CD4-positive, alpha-beta T cell (primary cell): ENCODE measurements at regions not wholly inside any gene's neighbourhood (a gene's known extent, or its start where the extent isn't known, plus 50 kb on each side); places are given as distances from the start of the nearest gene placed in this dataset.

Experiments used
- ATAC-seq: fragments of 200-7000 bp; cut with Tn5 transposase; one replicate; pipeline ENCODE4 v1.10.0; 2022; ENCODE audit warnings: mild to moderate bottlenecking; ENCODE audit not compliant: poor library complexity
- CTCF ChIA-PET: fragments of 350-600 bp; sonication (Branson Sonifier 250); formaldehyde crosslinking; loops from one replicate; lab custom pipeline; 2021; ENCODE audit warnings: antibody characterized with exemption, inconsistent platforms; lab: Charles Lee
- POLR2A ChIA-PET: fragments of 350-600 bp; sonication (Branson Sonifier 250); formaldehyde crosslinking; loops from one replicate; lab custom pipeline; 2021; ENCODE audit warnings: antibody characterized with exemption, inconsistent platforms; lab: Charles Lee
- DNase-seq, 14 experiments: peaks; one replicate each; pipeline ENCODE4 v3.0.0-alpha.2; 2013 to 2020; ENCODE audit warnings: mixed read lengths in 2 of 14
- H3K27ac ChIP-seq, 2 donors: one replicate each; pipeline versions ENCODE4 v1.5.1 to v1.7.0; 2013; ENCODE audit warnings: low read length in 2 of 2, low read depth in 1 of 2, mild to moderate bottlenecking in 1 of 2
- H3K27me3 ChIP-seq, 2 experiments: 1 replicate in 1 of 2; 2 replicates in 1 of 2; pipeline versions ENCODE4 v1.6.1 to v1.7.0; 2013; ENCODE audit warnings: low read length in 2 of 2, control low read depth in 1 of 2, mild to moderate bottlenecking in 1 of 2, moderate library complexity in 1 of 2; ENCODE audit not compliant: insufficient read depth in 2 of 2, control insufficient read depth in 1 of 2
- H3K36me3 ChIP-seq: one replicate; pipeline ENCODE4 v1.6.1; 2013; ENCODE audit warnings: low read length, control low read depth; ENCODE audit not compliant: insufficient read depth
- H3K4me1 ChIP-seq: one replicate; pipeline ENCODE4 v1.6.1; 2013; ENCODE audit warnings: low read length, control low read depth; ENCODE audit not compliant: insufficient read depth
- H3K4me3 ChIP-seq: one replicate; pipeline ENCODE4 v1.5.1; 2013; ENCODE audit warnings: mild to moderate bottlenecking, low read length, moderate library complexity
- H3K9me3 ChIP-seq, 2 experiments: 1 replicate in 1 of 2; 2 replicates in 1 of 2; pipeline versions ENCODE4 v1.6.1 to v1.7.0; 2013; ENCODE audit warnings: low read length in 2 of 2, mild to moderate bottlenecking in 2 of 2, control low read depth in 1 of 2, moderate library complexity in 1 of 2; ENCODE audit not compliant: control insufficient read depth in 1 of 2, insufficient read depth in 1 of 2
- H3K27ac Mint-ChIP-seq: one replicate; pipeline ENCODE4 v1.8.0; 2020; ENCODE audit warnings: mixed read lengths
- H3K27me3 Mint-ChIP-seq: one replicate; pipeline ENCODE4 v1.8.0; 2021; ENCODE audit warnings: mixed read lengths
- H3K36me3 Mint-ChIP-seq: one replicate; pipeline ENCODE4 v1.8.0; 2021; ENCODE audit warnings: low read depth, mixed read lengths
- H3K4me1 Mint-ChIP-seq: one replicate; pipeline ENCODE4 v1.8.0; 2021; ENCODE audit warnings: low read depth, mixed read lengths
- H3K4me3 Mint-ChIP-seq: one replicate; pipeline ENCODE4 v1.8.0; 2020; ENCODE audit warnings: mild to moderate bottlenecking, mixed read lengths
- H3K9me3 Mint-ChIP-seq: one replicate; pipeline ENCODE4 v1.8.0; 2020; ENCODE audit warnings: mixed read lengths
- intact Hi-C, 2 experiments: fragments of 100-400 bp; cut with DNase I in 1 of 2; cut with micrococcal nuclease in 1 of 2; formaldehyde crosslinking; loops; one replicate each; pipeline versions ENCODE4 v1.15.1 to v1.9.0; 2023 to 2025; cut with DNase I, micrococcal nuclease
- TF ChIP-seq, protein P1 (sequence below): fragments of 200-600 bp; IDR thresholded peaks from one replicate; pipeline ENCODE4 v1.8.0; 2022; ENCODE audit warnings: antibody characterized with exemption, mild to moderate bottlenecking

DNA sequence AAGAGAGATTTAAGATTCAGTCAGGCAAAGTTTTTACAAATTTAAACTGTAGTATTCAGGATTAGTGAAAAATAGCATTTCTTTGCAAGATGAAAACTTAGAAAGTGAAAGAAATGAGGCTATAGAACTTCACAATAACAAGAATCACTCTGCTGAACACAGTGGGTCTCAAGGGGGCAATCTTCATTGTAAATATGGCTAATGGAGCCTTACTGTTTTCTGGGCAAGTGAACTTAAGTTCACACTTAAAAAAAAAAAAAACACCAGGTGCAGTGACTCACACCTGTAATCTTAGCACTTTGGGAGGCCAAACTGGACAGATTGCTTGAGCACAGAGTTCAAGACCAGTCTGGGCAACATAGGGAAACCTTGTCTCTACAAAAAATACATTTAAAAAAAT lies 175.9 kb upstream of the SNX2 start:
- DNase-seq (no peak), ATAC-seq (no peak)
- TF ChIP-seq, protein P1, sequence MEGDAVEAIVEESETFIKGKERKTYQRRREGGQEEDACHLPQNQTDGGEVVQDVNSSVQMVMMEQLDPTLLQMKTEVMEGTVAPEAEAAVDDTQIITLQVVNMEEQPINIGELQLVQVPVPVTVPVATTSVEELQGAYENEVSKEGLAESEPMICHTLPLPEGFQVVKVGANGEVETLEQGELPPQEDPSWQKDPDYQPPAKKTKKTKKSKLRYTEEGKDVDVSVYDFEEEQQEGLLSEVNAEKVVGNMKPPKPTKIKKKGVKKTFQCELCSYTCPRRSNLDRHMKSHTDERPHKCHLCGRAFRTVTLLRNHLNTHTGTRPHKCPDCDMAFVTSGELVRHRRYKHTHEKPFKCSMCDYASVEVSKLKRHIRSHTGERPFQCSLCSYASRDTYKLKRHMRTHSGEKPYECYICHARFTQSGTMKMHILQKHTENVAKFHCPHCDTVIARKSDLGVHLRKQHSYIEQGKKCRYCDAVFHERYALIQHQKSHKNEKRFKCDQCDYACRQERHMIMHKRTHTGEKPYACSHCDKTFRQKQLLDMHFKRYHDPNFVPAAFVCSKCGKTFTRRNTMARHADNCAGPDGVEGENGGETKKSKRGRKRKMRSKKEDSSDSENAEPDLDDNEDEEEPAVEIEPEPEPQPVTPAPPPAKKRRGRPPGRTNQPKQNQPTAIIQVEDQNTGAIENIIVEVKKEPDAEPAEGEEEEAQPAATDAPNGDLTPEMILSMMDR = no peak
- no peaks in the 10 kb centered on the region for H3K4me1 Mint-ChIP-seq
- peaks cover 5% of the 10 kb centered on the region for H3K9me3 Mint-ChIP-seq
- POLR2A ChIA-PET = no interaction called here
- H3K9me3 ChIP-seq = peaks cover 0 to 6% of the 10 kb centered on the region in 2 experiments
- H3K27ac ChIP-seq = no peak overlapping the region
- H3K36me3 Mint-ChIP-seq = no peaks in the 10 kb centered on the region
- H3K27ac Mint-ChIP-seq = no peak overlapping the region
- H3K27me3 Mint-ChIP-seq = no peaks in the 10 kb centered on the region
- H3K4me3 ChIP-seq = no peak overlapping the region
- H3K36me3 ChIP-seq = no peaks in the 10 kb centered on the region
- no peaks in the 10 kb centered on the region for H3K4me1 ChIP-seq
- H3K27me3 ChIP-seq = no peaks in the 10 kb centered on the region
- CTCF ChIA-PET = no interaction called here
- no peak overlapping the region for H3K4me3 Mint-ChIP-seq
- intact Hi-C loops = no loop called here

DNA sequence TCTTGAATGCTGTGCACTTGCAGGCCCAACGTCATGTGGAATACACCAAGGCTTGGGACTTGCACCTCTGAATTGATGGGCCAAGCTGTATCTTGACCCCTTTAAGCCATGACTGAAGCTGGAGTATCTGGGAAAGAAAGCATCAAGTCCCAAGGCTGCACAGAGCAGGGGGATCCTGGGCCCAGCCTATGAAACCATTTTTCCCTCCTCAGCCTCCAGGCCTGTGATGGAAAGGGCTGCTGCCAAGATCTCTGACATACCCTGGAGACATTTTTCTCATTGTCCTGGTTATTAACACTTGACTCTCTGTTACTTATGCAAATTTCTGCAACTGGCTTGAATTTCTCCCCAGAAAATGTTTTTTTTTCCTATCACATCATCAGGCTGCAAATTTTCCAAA lies 174.0 kb upstream of the SNX2 start:
- TF ChIP-seq, protein P1 = no peak
- CTCF ChIA-PET = no interaction called here
- ATAC-seq (no peak), DNase-seq (no peak)
- Mint-ChIP-seq H3K4me3 (no peak overlapping the region), H3K27ac (no peak overlapping the region), H3K4me1 (no peaks in the 10 kb centered on the region), H3K27me3 (no peaks in the 10 kb centered on the region), H3K9me3 (peaks cover 5% of the 10 kb centered on the region), H3K36me3 (no peaks in the 10 kb centered on the region)
- no peak overlapping the region for H3K27ac ChIP-seq
- peaks cover 0 to 6% of the 10 kb centered on the region in 2 experiments for H3K9me3 ChIP-seq
- H3K4me3 ChIP-seq = no peak overlapping the region
- intact Hi-C loops = no loop called here
- no peaks in the 10 kb centered on the region for H3K4me1 ChIP-seq
- H3K27me3 ChIP-seq = no peaks in the 10 kb centered on the region
- POLR2A ChIA-PET = no interaction called here
- H3K36me3 ChIP-seq = no peaks in the 10 kb centered on the region

DNA sequence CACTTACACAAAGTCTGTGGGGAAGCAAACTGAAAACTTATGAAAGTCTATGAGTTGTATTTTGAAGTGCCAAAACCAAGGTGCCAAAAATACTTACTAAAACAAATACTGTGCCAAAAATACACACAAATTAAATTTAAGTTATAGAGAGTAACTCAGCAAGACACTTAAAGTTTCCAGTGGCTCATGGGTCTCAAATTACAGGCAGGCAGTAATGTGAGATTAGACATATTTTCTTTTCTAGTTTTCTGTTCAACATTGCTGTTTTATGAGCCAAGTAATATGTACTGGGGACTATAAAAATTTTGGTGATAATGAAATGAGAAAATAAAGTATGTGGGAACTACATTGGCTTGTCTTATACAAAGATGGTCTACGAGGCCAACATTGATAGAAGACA lies 172.2 kb upstream of the SNX2 start:
- ATAC-seq (no peak), DNase-seq (no peak)
- TF ChIP-seq, protein P1 = no peak
- ChIA-PET CTCF (no interaction called here), POLR2A (no interaction called here)
- Mint-ChIP-seq H3K4me1 (no peaks in the 10 kb centered on the region), H3K36me3 (no peaks in the 10 kb centered on the region), H3K27ac (no peak overlapping the region), H3K27me3 (no peaks in the 10 kb centered on the region), H3K4me3 (no peak overlapping the region), H3K9me3 (peaks cover 5% of the 10 kb centered on the region)
- H3K27ac ChIP-seq = no peak overlapping the region
- H3K36me3 ChIP-seq = no peaks in the 10 kb centered on the region
- H3K9me3 ChIP-seq = peaks cover 0 to 6% of the 10 kb centered on the region in 2 experiments
- no peaks in the 10 kb centered on the region for H3K4me1 ChIP-seq
- intact Hi-C loops = no loop called here
- H3K27me3 ChIP-seq = no peaks in the 10 kb centered on the region
- H3K4me3 ChIP-seq = no peak overlapping the region
